8988T (cell line): ENCODE measurements at regions not wholly inside any gene's neighbourhood (a gene's known extent, or its start where the extent isn't known, plus 50 kb on each side); places are given as distances from the start of the nearest gene placed in this dataset.
"Not testable (repeated sequence)": the region's sequence is repeated elsewhere in the genome, so short reads cannot be mapped to it uniquely, and the experiment has no call there.

Experiments
- DNase-seq: peaks from one replicate; pipeline ENCODE4 v3.0.0; 2011

- no peak for DNase-seq
These were observed 322.5 kb downstream of the BMP2 start for GRCh38 chr20:7090001-7090400.

GRCh38 chr20:7090811-7091210 is 323.3 kb downstream of the BMP2 start:
- no peak for DNase-seq

GRCh38 chr20:7091655-7092054 is 324.2 kb downstream of the BMP2 start:
- no peak for DNase-seq

GRCh38 chr20:7094438-7094997 is 327.0 kb downstream of the BMP2 start:
- no peak for DNase-seq

GRCh38 chr20:7106910-7107309 is 339.4 kb downstream of the BMP2 start:
- no peak for DNase-seq

GRCh38 chr20:7108929-7109328 is 341.4 kb downstream of the BMP2 start:
- no peak for DNase-seq

- DNase-seq: no peak
These were observed 346.3 kb downstream of the BMP2 start for GRCh38 chr20:7113577-7114466.

GRCh38 chr20:7123457-7123856 is 356.0 kb downstream of the BMP2 start:
- no peak for DNase-seq

- DNase-seq: no peak
These were observed 356.6 kb downstream of the BMP2 start for GRCh38 chr20:7124120-7124519.

- no peak for DNase-seq
These were observed 369.4 kb downstream of the BMP2 start for GRCh38 chr20:7136886-7137285.

GRCh38 chr20:7137395-7138151 is 370.1 kb downstream of the BMP2 start:
- no peak for DNase-seq

- DNase-seq: no peak
These were observed 377.0 kb downstream of the BMP2 start for GRCh38 chr20:7144464-7144863.

- no peak for DNase-seq
These were observed 379.2 kb downstream of the BMP2 start for GRCh38 chr20:7146552-7147219.

- no peak for DNase-seq
These were observed 379.7 kb downstream of the BMP2 start for GRCh38 chr20:7147220-7147601.

- DNase-seq: no peak
These were observed 384.4 kb downstream of the BMP2 start for GRCh38 chr20:7151676-7152470.

GRCh38 chr20:7155282-7155681 is 387.8 kb downstream of the BMP2 start:
- no peak for DNase-seq

- no peak for DNase-seq
These were observed 388.3 kb downstream of the BMP2 start for GRCh38 chr20:7155794-7156193.

- no peak for DNase-seq
These were observed 392.4 kb downstream of the BMP2 start for GRCh38 chr20:7159903-7160302.

- DNase-seq: no peak
These were observed 394.2 kb downstream of the BMP2 start for GRCh38 chr20:7161690-7162089.

- DNase-seq: no peak
These were observed 404.4 kb downstream of the BMP2 start for GRCh38 chr20:7171911-7172310.

- DNase-seq: no peak
These were observed 407.1 kb downstream of the BMP2 start for GRCh38 chr20:7174554-7174953.

- not testable (repeated sequence) for DNase-seq
These were observed 408.3 kb downstream of the BMP2 start for GRCh38 chr20:7175827-7176226.
